Loucy (cell line): ENCODE measurements at regions not wholly inside any gene's neighbourhood (a gene's known extent, or its start where the extent isn't known, plus 50 kb on each side); places are given as distances from the start of the nearest gene placed in this dataset.

Experiments
- H2AFZ ChIP-seq: fragments of 200-600 bp; sonication (generic); 2 replicates; pipeline ENCODE4 v1.6.0; 2016; ENCODE audit warnings: antibody characterized with exemption, mild to moderate bottlenecking, low read length, moderate library complexity
- H3F3A ChIP-seq: fragments of 200-600 bp; 2 replicates; pipeline ENCODE4 v1.6.0; 2016; ENCODE audit warnings: antibody characterized with exemption, low read depth, mild to moderate bottlenecking
- H3K27me3 ChIP-seq: fragments of 200-600 bp; sonication (generic); 2 replicates; pipeline ENCODE4 v1.6.1; 2014; ENCODE audit warnings: low read length, mild to moderate bottlenecking; ENCODE audit not compliant: insufficient read depth, poor library complexity, severe bottlenecking
- H3K36me3 ChIP-seq: fragments of 200-600 bp; sonication (generic); 2 replicates; pipeline ENCODE4 v1.6.1; 2016; ENCODE audit warnings: low read length; ENCODE audit not compliant: insufficient read depth
- H3K4me1 ChIP-seq: fragments of 200-600 bp; sonication (generic); 2 replicates; pipeline ENCODE4 v1.5.1; 2014; ENCODE audit warnings: low read length, mild to moderate bottlenecking; ENCODE audit not compliant: insufficient read depth, poor library complexity, severe bottlenecking
- H3K4me2 ChIP-seq: fragments of 200-600 bp; sonication (generic); 2 replicates; pipeline ENCODE4 v1.6.0; 2014; ENCODE audit warnings: antibody characterized with exemption, low read length, low read depth, mild to moderate bottlenecking; ENCODE audit not compliant: poor library complexity, severe bottlenecking
- H3K4me3 ChIP-seq: fragments of 200-600 bp; sonication (generic); 2 replicates; pipeline ENCODE4 v1.5.1; 2014; ENCODE audit warnings: low read length, mild to moderate bottlenecking, mixed read lengths; ENCODE audit not compliant: poor library complexity, severe bottlenecking
- H3K79me2 ChIP-seq: fragments of 200-600 bp; sonication (generic); 2 replicates; pipeline ENCODE4 v1.6.1; 2014; ENCODE audit warnings: low read length; ENCODE audit not compliant: insufficient read depth
- H3K9ac ChIP-seq: fragments of 200-600 bp; sonication (generic); 2 replicates; pipeline ENCODE4 v1.6.0; 2014; ENCODE audit warnings: mild to moderate bottlenecking, low read depth, low read length, moderate library complexity; ENCODE audit not compliant: poor library complexity, severe bottlenecking
- H3K9me2 ChIP-seq: fragments of 200-600 bp; sonication (generic); replicated peaks from 2 replicates; pipeline ENCODE4 v1.6.1; 2016; ENCODE audit warnings: low read depth, low read length, mixed read lengths
- H3K9me3 ChIP-seq: fragments of 200-600 bp; sonication (generic); 2 replicates; pipeline ENCODE4 v1.6.1; 2014; ENCODE audit warnings: mild to moderate bottlenecking, antibody characterized with exemption, low read length, low read depth; ENCODE audit not compliant: insufficient read depth
- H4K20me1 ChIP-seq: fragments of 200-600 bp; sonication (generic); 2 replicates; pipeline ENCODE4 v1.6.0; 2014; ENCODE audit warnings: antibody characterized with exemption, low read length, mild to moderate bottlenecking; ENCODE audit not compliant: insufficient read depth, poor library complexity, severe bottlenecking
- EZH2phosphoT487 ChIP-seq: fragments of 200-600 bp; IDR thresholded peaks from 2 replicates; pipeline ENCODE4 v1.6.1; 2018; ENCODE audit warnings: antibody characterized with exemption, mild to moderate bottlenecking, moderate library complexity, borderline replicate concordance
- TF ChIP-seq, protein P1 (sequence below): fragments of 200-600 bp; sonication (generic); conservative IDR thresholded peaks from 2 replicates; pipeline ENCODE4 v1.5.1; 2014; ENCODE audit warnings: mild to moderate bottlenecking, antibody characterized with exemption, low read length

DNA sequence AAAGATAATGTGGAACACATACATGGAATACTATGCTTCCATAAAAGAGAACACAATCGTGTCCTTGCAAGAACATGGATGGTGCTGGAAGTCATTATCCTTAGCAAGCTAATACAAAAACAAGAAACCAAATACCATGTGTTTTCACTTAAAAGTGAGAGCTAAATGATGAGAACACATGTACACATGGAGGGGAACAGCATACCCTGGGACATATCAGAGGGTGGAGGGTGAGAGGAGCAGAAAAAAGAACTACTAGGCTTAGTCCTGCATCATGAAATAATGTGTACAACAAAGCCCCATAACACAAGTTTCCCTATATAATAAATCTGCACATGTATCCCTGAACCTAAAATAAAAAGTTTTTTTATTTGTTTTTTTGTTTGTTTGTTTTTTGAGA, 855.5 kb upstream of the NUDT12 start:
- Histone ChIP-seq H3K9me3 (no peaks in the 10 kb centered on the region), H3K36me3 (no peaks in the 10 kb centered on the region), H3K79me2 (no peaks in the 10 kb centered on the region), H4K20me1 (no peaks in the 10 kb centered on the region), H2AFZ (no peak overlapping the region), H3K9ac (no peak overlapping the region), H3K4me3 (no peak overlapping the region), H3K27me3 (no peaks in the 10 kb centered on the region), H3K4me2 (no peak overlapping the region), H3K9me2 (no peaks in the 10 kb centered on the region), H3F3A (no peaks in the 10 kb centered on the region), H3K4me1 (no peaks in the 10 kb centered on the region)
- TF ChIP-seq, protein P1, sequence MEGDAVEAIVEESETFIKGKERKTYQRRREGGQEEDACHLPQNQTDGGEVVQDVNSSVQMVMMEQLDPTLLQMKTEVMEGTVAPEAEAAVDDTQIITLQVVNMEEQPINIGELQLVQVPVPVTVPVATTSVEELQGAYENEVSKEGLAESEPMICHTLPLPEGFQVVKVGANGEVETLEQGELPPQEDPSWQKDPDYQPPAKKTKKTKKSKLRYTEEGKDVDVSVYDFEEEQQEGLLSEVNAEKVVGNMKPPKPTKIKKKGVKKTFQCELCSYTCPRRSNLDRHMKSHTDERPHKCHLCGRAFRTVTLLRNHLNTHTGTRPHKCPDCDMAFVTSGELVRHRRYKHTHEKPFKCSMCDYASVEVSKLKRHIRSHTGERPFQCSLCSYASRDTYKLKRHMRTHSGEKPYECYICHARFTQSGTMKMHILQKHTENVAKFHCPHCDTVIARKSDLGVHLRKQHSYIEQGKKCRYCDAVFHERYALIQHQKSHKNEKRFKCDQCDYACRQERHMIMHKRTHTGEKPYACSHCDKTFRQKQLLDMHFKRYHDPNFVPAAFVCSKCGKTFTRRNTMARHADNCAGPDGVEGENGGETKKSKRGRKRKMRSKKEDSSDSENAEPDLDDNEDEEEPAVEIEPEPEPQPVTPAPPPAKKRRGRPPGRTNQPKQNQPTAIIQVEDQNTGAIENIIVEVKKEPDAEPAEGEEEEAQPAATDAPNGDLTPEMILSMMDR, result no peak
- TF ChIP-seq EZH2phosphoT487, result no peak

DNA sequence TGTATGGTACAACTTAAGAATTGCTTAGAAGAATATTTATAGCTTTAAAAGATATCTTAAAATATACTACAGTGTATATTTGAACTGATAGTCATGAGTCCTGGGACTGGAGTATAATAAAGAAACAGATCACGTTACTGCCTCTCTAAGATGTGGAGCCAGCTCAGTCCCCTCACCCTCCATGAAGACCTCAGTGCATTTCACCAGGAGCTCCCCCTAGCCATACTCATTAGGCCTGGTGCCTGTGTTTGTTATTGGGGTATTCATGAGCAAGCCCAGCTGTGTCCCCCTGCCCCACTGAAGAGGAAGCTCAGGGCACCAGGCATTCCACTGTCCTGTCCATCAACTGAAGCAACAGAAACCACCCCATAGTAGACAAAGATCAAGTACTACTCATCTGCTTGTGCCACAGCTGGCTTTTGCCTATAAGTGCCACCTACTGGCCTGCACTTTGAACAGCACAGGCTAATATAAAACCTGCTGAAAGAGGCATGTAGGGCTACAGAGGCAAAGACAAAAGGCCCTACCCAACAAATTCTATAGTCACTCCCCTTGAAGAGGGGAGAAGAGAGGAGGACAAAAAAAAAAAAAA, 850.2 kb upstream of the NUDT12 start:
- no peak for TF ChIP-seq EZH2phosphoT487
- TF ChIP-seq, protein P1, result peak; percentile 53
- Histone ChIP-seq H3K4me2 (no peak overlapping the region), H3K9me3 (no peaks in the 10 kb centered on the region), H3K27me3 (no peaks in the 10 kb centered on the region), H4K20me1 (no peaks in the 10 kb centered on the region), H3K9me2 (no peaks in the 10 kb centered on the region), H3K4me3 (no peak overlapping the region), H3K79me2 (no peaks in the 10 kb centered on the region), H3K36me3 (no peaks in the 10 kb centered on the region), H3F3A (no peaks in the 10 kb centered on the region), H2AFZ (no peak overlapping the region), H3K4me1 (no peaks in the 10 kb centered on the region), H3K9ac (no peak overlapping the region)

DNA sequence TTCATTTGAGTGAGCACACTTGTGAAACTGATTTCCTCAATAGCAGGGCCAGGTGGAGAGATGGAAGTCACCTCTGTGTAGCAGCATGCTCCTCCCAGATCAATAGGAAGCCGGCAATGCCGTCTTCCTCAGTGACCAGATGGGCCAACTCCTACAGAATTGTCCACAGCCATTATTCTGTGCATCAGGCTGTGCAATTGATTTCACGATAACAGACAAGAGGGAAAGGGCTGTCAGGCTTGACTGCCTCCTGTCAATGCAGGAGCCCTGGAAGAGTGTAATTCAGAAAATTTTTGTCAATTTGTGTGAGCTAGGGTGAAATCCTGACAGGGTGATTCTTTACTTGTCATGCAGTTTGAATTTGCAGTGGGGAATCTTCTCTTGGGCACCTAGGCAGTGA, 838.4 kb upstream of the NUDT12 start:
- Histone ChIP-seq H3K4me2 (no peak overlapping the region), H3K4me3 (no peak overlapping the region), H3K9me2 (no peaks in the 10 kb centered on the region), H3F3A (no peaks in the 10 kb centered on the region), H3K9me3 (no peaks in the 10 kb centered on the region), H2AFZ (no peak overlapping the region), H3K27me3 (no peaks in the 10 kb centered on the region), H3K4me1 (no peaks in the 10 kb centered on the region), H4K20me1 (no peaks in the 10 kb centered on the region), H3K79me2 (no peaks in the 10 kb centered on the region), H3K36me3 (no peaks in the 10 kb centered on the region), H3K9ac (no peak overlapping the region)
- TF ChIP-seq EZH2phosphoT487, result no peak
- TF ChIP-seq, protein P1, result no peak
